Activated B cell treated with CpG ODN at 0.5 μM for 24 hours (primary cell): ENCODE measurements at regions not wholly inside any gene's neighbourhood (a gene's known extent, or its start where the extent isn't known, plus 50 kb on each side); places are given as distances from the start of the nearest gene placed in this dataset.

Experiments
- ATAC-seq: fragments of 200-7000 bp; cut with Tn5 transposase; one replicate; pipeline ENCODE4 v1.10.0; 2021; ENCODE audit warnings: low read depth, mild to moderate bottlenecking, moderate library complexity
- CTCF ChIA-PET: fragments of 350-600 bp; sonication (Branson Sonifier 250); formaldehyde crosslinking; loops from one replicate; lab custom pipeline; 2021; ENCODE audit warnings: antibody characterized with exemption; lab: Charles Lee
- POLR2A ChIA-PET: fragments of 350-600 bp; sonication (Branson Sonifier 250); formaldehyde crosslinking; loops from one replicate; lab custom pipeline; 2021; ENCODE audit warnings: antibody characterized with exemption; lab: Charles Lee
- DNase-seq: peaks from one replicate; pipeline ENCODE4 v3.0.0; 2022
- H3K27ac Mint-ChIP-seq: one replicate; pipeline ENCODE4 v1.8.0; 2020; ENCODE audit warnings: mixed read lengths
- H3K27me3 Mint-ChIP-seq: one replicate; pipeline ENCODE4 v1.8.0; 2021; ENCODE audit warnings: mixed read lengths
- H3K36me3 Mint-ChIP-seq: one replicate; pipeline ENCODE4 v1.8.0; 2021; ENCODE audit warnings: low read depth, mixed read lengths
- H3K4me1 Mint-ChIP-seq: one replicate; pipeline ENCODE4 v1.8.0; 2021; ENCODE audit warnings: mixed read lengths
- H3K4me3 Mint-ChIP-seq: one replicate; pipeline ENCODE4 v1.8.0; 2020; ENCODE audit warnings: mild to moderate bottlenecking, mixed read lengths
- H3K9me3 Mint-ChIP-seq: one replicate; pipeline ENCODE4 v1.8.0; 2020; ENCODE audit warnings: mixed read lengths
- CTCF ChIP-seq: fragments of 200-600 bp; IDR thresholded peaks from one replicate; pipeline ENCODE4 v1.8.0; 2022; ENCODE audit warnings: antibody characterized with exemption, mild to moderate bottlenecking
- intact Hi-C: fragments of 100-400 bp; cut with micrococcal nuclease; formaldehyde crosslinking; loops from one replicate; pipeline ENCODE4 v1.15.1; 2024

- H3K9me3 Mint-ChIP-seq = no peaks in the 10 kb centered on the region
- ChIA-PET POLR2A (no interaction called here), CTCF (interaction anchor here (1.0 kb wide), 1 partner anchor 376 kb away, joined by 3 read pairs; no protein-coding TSS in a partner anchor)
- ATAC-seq (no peak), DNase-seq (no peak)
- H3K36me3 Mint-ChIP-seq = no peaks in the 10 kb centered on the region
- peaks cover 1% of the 10 kb centered on the region for H3K4me1 Mint-ChIP-seq
- H3K4me3 Mint-ChIP-seq = no peak overlapping the region
- no peak overlapping the region for H3K27ac Mint-ChIP-seq
- TF ChIP-seq CTCF = no peak
- H3K27me3 Mint-ChIP-seq = peaks cover 2% of the 10 kb centered on the region
- intact Hi-C loops = no loop called here
Observed at GRCh38 chr2:215830304-215830703, 183.0 kb downstream of the MREG start.

- CTCF ChIA-PET = no interaction called here
- POLR2A ChIA-PET = no interaction called here
- Mint-ChIP-seq H3K27me3 (peaks cover 2% of the 10 kb centered on the region), H3K4me1 (peaks cover 1% of the 10 kb centered on the region), H3K27ac (no peak overlapping the region), H3K9me3 (no peaks in the 10 kb centered on the region), H3K4me3 (no peak overlapping the region), H3K36me3 (no peaks in the 10 kb centered on the region)
- TF ChIP-seq CTCF = no peak
- no peak for ATAC-seq
- intact Hi-C loops = loop anchor here (5.0 kb wide), 1 partner anchor 88 kb away; no protein-coding TSS in a partner anchor
- DNase-seq = no peak
Observed at GRCh38 chr2:215829261-215829660, 184.1 kb downstream of the MREG start.

GRCh38 chr2:215828528-215829184 is 184.7 kb downstream of the MREG start:
- Mint-ChIP-seq H3K36me3 (no peaks in the 10 kb centered on the region), H3K27ac (no peak overlapping the region), H3K9me3 (no peaks in the 10 kb centered on the region), H3K4me3 (no peak overlapping the region), H3K4me1 (peaks cover 1% of the 10 kb centered on the region), H3K27me3 (peaks cover 4% of the 10 kb centered on the region)
- ChIA-PET POLR2A (no interaction called here), CTCF (interaction anchor here (0.7 to 1.1 kb wide), 7 partner anchors 12 to 517 kb away, joined by 3 to 7 read pairs (median 4); partner anchors contain the start of gene ATIC)
- intact Hi-C loops = loop anchor here (1.0 to 5.0 kb wide), 2 partner anchors 89 to 374 kb away; no protein-coding TSS in a partner anchor
- DNase-seq = no peak
- no peak for ATAC-seq
- no peak for TF ChIP-seq CTCF

GRCh38 chr2:215826838-215827441 is 186.4 kb downstream of the MREG start:
- no peak overlapping the region for H3K4me3 Mint-ChIP-seq
- ChIA-PET CTCF (no interaction called here), POLR2A (no interaction called here)
- ATAC-seq = no peak
- H3K4me1 Mint-ChIP-seq = peaks cover 1% of the 10 kb centered on the region
- no peak overlapping the region for H3K27ac Mint-ChIP-seq
- no peaks in the 10 kb centered on the region for H3K36me3 Mint-ChIP-seq
- H3K27me3 Mint-ChIP-seq = peaks cover 6% of the 10 kb centered on the region
- no peaks in the 10 kb centered on the region for H3K9me3 Mint-ChIP-seq
- no peak for TF ChIP-seq CTCF
- DNase-seq = no peak
- intact Hi-C loops = loop anchor here (5.0 kb wide), 1 partner anchor 90 kb away; no protein-coding TSS in a partner anchor

GRCh38 chr2:215826376-215826775 is 187.0 kb downstream of the MREG start:
- Mint-ChIP-seq H3K4me1 (peaks cover 1% of the 10 kb centered on the region), H3K27ac (no peak overlapping the region)
- no peak for ATAC-seq

More at GRCh38 chr2:215826376-215826775, 187.0 kb downstream of the MREG start:
- DNase-seq = no peak
- no peaks in the 10 kb centered on the region for H3K9me3 Mint-ChIP-seq
- peaks cover 10% of the 10 kb centered on the region for H3K27me3 Mint-ChIP-seq
- CTCF ChIA-PET = no interaction called here
- H3K4me3 Mint-ChIP-seq = no peak overlapping the region
- intact Hi-C loops = loop anchor here (5.0 kb wide), 1 partner anchor 91 kb away; no protein-coding TSS in a partner anchor
- TF ChIP-seq CTCF = no peak
- POLR2A ChIA-PET = no interaction called here
- no peaks in the 10 kb centered on the region for H3K36me3 Mint-ChIP-seq
